Spleen (tissue), 11 donors: ENCODE measurements at regions not wholly inside any gene's neighbourhood (a gene's known extent, or its start where the extent isn't known, plus 50 kb on each side); places are given as distances from the start of the nearest gene placed in this dataset.

Experiments used
- DNase-seq: peaks from one replicate; pipeline ENCODE4 v3.0.0-alpha.2; 2020
- H3K27ac ChIP-seq, 8 donors: fragments of 200-600 bp; sonication (generic) in 7 of 8; 1 replicate in 4 of 8; 2 replicates in 4 of 8; pipeline versions ENCODE4 v1.5.0 to v1.8.0; 2016 to 2021; ENCODE audit warnings: inconsistent platforms in 4 of 8, mild to moderate bottlenecking in 4 of 8, moderate library complexity in 1 of 8
- H3K27me3 ChIP-seq, 7 donors: fragments of 200-600 bp; sonication (generic) in 6 of 7; replicated peaks in 1 of 7; 1 replicate in 4 of 7; 2 replicates in 3 of 7; pipeline versions ENCODE4 v1.5.0 to v1.8.0; 2016 to 2021; ENCODE audit warnings: inconsistent platforms in 3 of 7, mild to moderate bottlenecking in 1 of 7
- H3K36me3 ChIP-seq, 6 donors: fragments of 200-600 bp; sonication (generic) in 5 of 6; 1 replicate in 4 of 6; 2 replicates in 2 of 6; pipeline versions ENCODE4 v1.5.0 to v1.8.0; 2016 to 2021; ENCODE audit warnings: inconsistent platforms in 2 of 6
- H3K4me1 ChIP-seq, 6 donors: fragments of 200-600 bp; sonication (generic) in 5 of 6; 1 replicate in 3 of 6; 2 replicates in 3 of 6; pipeline versions ENCODE4 v1.5.0 to v1.8.0; 2016 to 2021; ENCODE audit warnings: inconsistent platforms in 3 of 6
- H3K4me3 ChIP-seq, 8 donors: fragments of 200-600 bp; sonication (generic) in 7 of 8; 1 replicate in 4 of 8; 2 replicates in 4 of 8; pipeline versions ENCODE4 v1.5.0 to v1.8.0; 2016 to 2021; ENCODE audit warnings: inconsistent platforms in 4 of 8, mild to moderate bottlenecking in 4 of 8, moderate library complexity in 2 of 8
- H3K9me3 ChIP-seq, 8 donors: fragments of 200-600 bp; sonication (generic) in 7 of 8; 1 replicate in 4 of 8; 2 replicates in 4 of 8; pipeline versions ENCODE4 v1.5.0 to v1.8.0; 2016 to 2021; ENCODE audit warnings: inconsistent platforms in 4 of 8
- CTCF ChIP-seq, 11 experiments: fragments of 200-600 bp in 7 of 11; fragments of 450-650 bp in 4 of 11; sonication (generic) in 4 of 11; IDR thresholded peaks in 8 of 11; conservative IDR thresholded peaks in 3 of 11; 1 replicate in 7 of 11; 2 replicates in 4 of 11; pipeline versions ENCODE4 v1.4.0 to v1.8.0; 2016 to 2021; ENCODE audit warnings: antibody characterized with exemption in 11 of 11, inconsistent platforms in 4 of 11, mild to moderate bottlenecking in 1 of 11
- POLR2A ChIP-seq, 3 donors: fragments of 450-650 bp; IDR thresholded peaks; one replicate each; pipeline ENCODE4 v1.5.1; 2017; ENCODE audit warnings: antibody characterized with exemption in 3 of 3, mild to moderate bottlenecking in 1 of 3
- POLR2AphosphoS5 ChIP-seq, 3 donors: sonication (generic); formaldehyde crosslinking; IDR thresholded peaks; one replicate each; pipeline ENCODE4 v1.5.1; 2017; ENCODE audit warnings: antibody characterized with exemption in 3 of 3
- WGBS, 5 donors: extraction: QIAGEN DNeasy Blood & Tissue Kit in 3 of 5; methylation state at CpG; one replicate each; pipeline versions ENCODE4 v1.1.5 to v1.1.7; 2013 to 2018; 5-methylcytosine and 5-hydroxymethylcytosine counted together
- intact Hi-C: fragments of 100-400 bp; cut with DNase I; formaldehyde crosslinking; loops from one replicate; pipeline ENCODE4 v1.15.0; 2023; ENCODE audit warnings: low total_unique reads
- donor health status: healthy with polysubstance abuse.
- donor health status: DM: no; HTN: no; CAD: no; lungs with moderate emphysema.
- donor health status: DM: no; HTN: no; CAD: no.
- donor health status: Bipolar disorder and iron deficiency.
- donor health status: healthy.
- donor health status: DM: no; HTN: no; CAD: no.
- donor health status: DM: yes; HTN: yes; CAD: no.

GRCh38 chr12:76274420-76275083 is 73.7 kb downstream of the BBS10 start:
- no peaks in the 10 kb centered on the region for H3K9me3 ChIP-seq
- intact Hi-C loops = no loop called here
- H3K27me3 ChIP-seq = peaks cover 0 to 3% (median 0%) of the 10 kb centered on the region in 7 donors
- 79 to 93% (median 84%) methylated on average over 3 of the region's 3 CpGs for WGBS, 5 donors
- DNase-seq = no peak
- no peaks in the 10 kb centered on the region for H3K36me3 ChIP-seq
- no peak overlapping the region for H3K4me3 ChIP-seq
- H3K4me1 ChIP-seq = peaks cover 0 to 4% (median 0%) of the 10 kb centered on the region in 6 donors
- no peak overlapping the region for H3K27ac ChIP-seq
- TF ChIP-seq CTCF (IDR thresholded peaks at IDR 0.05 in 8 of 11, conservative IDR thresholded peaks at IDR 0.05 in 3 of 11) (no peak), POLR2A (IDR thresholded peaks at IDR 0.05) (no peak), POLR2AphosphoS5 (IDR thresholded peaks at IDR 0.05) (no peak)

GRCh38 chr12:76272287-76272686 is 75.9 kb downstream of the BBS10 start:
- no peak for DNase-seq
- intact Hi-C loops = no loop called here
- Histone ChIP-seq H3K4me1 (peaks cover 0 to 4% (median 0%) of the 10 kb centered on the region in 6 donors), H3K4me3 (no peak overlapping the region), H3K27me3 (no peaks in the 10 kb centered on the region), H3K9me3 (no peaks in the 10 kb centered on the region), H3K27ac (no peak overlapping the region), H3K36me3 (no peaks in the 10 kb centered on the region)
- no peak for TF ChIP-seq CTCF (IDR thresholded peaks at IDR 0.05 in 8 of 11, conservative IDR thresholded peaks at IDR 0.05 in 3 of 11)
- TF ChIP-seq POLR2AphosphoS5 (IDR thresholded peaks at IDR 0.05) = no peak
- TF ChIP-seq POLR2A (IDR thresholded peaks at IDR 0.05) = no peak
- WGBS, 5 donors = 71 to 85% (median 84%) methylated on average over 4 of the region's 4 CpGs

- Histone ChIP-seq H3K4me3 (no peak overlapping the region), H3K27ac (no peak overlapping the region), H3K4me1 (no peaks in the 10 kb centered on the region), H3K36me3 (no peaks in the 10 kb centered on the region), H3K27me3 (no peaks in the 10 kb centered on the region), H3K9me3 (no peaks in the 10 kb centered on the region)
- 55 to 71% (median 70%) methylated on average over 2 of the region's 2 CpGs for whole genome bisulfite sequencing, 5 donors
- DNase-seq = no peak
- TF ChIP-seq CTCF (IDR thresholded peaks at IDR 0.05 in 8 of 11, conservative IDR thresholded peaks at IDR 0.05 in 3 of 11) (no peak), POLR2A (IDR thresholded peaks at IDR 0.05) (no peak), POLR2AphosphoS5 (IDR thresholded peaks at IDR 0.05) (no peak)
- intact Hi-C loops = no loop called here
Measured at GRCh38 chr12:76270657-76271358, 77.4 kb downstream of the BBS10 start.

GRCh38 chr12:76268267-76268666 is 79.9 kb downstream of the BBS10 start:
- no peak for TF ChIP-seq POLR2AphosphoS5 (IDR thresholded peaks at IDR 0.05)
- TF ChIP-seq CTCF (IDR thresholded peaks at IDR 0.05 in 8 of 11, conservative IDR thresholded peaks at IDR 0.05 in 3 of 11) = no peak
- no peak for TF ChIP-seq POLR2A (IDR thresholded peaks at IDR 0.05)
- H3K4me1 ChIP-seq = no peaks in the 10 kb centered on the region
- DNase-seq = no peak
- intact Hi-C loops = no loop called here
- H3K4me3 ChIP-seq = no peak overlapping the region
- WGBS, 5 donors = 60 to 78% (median 65%) methylated on average over 1 of the region's 1 CpG
- H3K9me3 ChIP-seq = no peaks in the 10 kb centered on the region
- H3K27me3 ChIP-seq = no peaks in the 10 kb centered on the region
- no peak overlapping the region for H3K27ac ChIP-seq
- H3K36me3 ChIP-seq = no peaks in the 10 kb centered on the region
